ENCODE measurements at regions not wholly inside any gene's neighbourhood (a gene's known extent, or its start where the extent isn't known, plus 50 kb on each side); places are given as distances from the start of the nearest gene placed in this dataset.

GRCh38 chr2:149782572-149782971 lies 195.0 kb upstream of the MMADHC start:
- no peak for TF ChIP-seq POLR2AphosphoS5 (IDR thresholded peaks at IDR 0.05; ENCODE audit: insufficient read depth, low read depth, low read length)
- no peak for TF ChIP-seq MYC (IDR thresholded peaks at IDR 0.05; ENCODE audit: low read depth, low read length)
- no peak for TF ChIP-seq CTCF (IDR thresholded peaks at IDR 0.05; ENCODE audit: extremely low read depth in 1 of 2, insufficient read depth in 1 of 2, low read depth in 1 of 2, low read length in 2 of 2)
- no peak for TF ChIP-seq EZH2 (IDR thresholded peaks at IDR 0.05; ENCODE audit: borderline replicate concordance, low read depth, low read length, severe bottlenecking)
- TF ChIP-seq MAX (IDR thresholded peaks at IDR 0.05; ENCODE audit: insufficient read depth, insufficient read length): no peak
- no peak for TF ChIP-seq JUN (IDR thresholded peaks at IDR 0.05; ENCODE audit: borderline replicate concordance, insufficient read depth, insufficient read length, low read depth)
- TF ChIP-seq POLR2A (IDR thresholded peaks at IDR 0.05; ENCODE audit: low read depth, low read length): no peak
- no peak for TF ChIP-seq GATA2 (IDR thresholded peaks at IDR 0.05; ENCODE audit: insufficient read depth, insufficient read length, low read depth, low read length)
